ENCODE measurements at regions not wholly inside any gene's neighbourhood (a gene's known extent, or its start where the extent isn't known, plus 50 kb on each side); places are given as distances from the start of the nearest gene placed in this dataset.

DNA sequence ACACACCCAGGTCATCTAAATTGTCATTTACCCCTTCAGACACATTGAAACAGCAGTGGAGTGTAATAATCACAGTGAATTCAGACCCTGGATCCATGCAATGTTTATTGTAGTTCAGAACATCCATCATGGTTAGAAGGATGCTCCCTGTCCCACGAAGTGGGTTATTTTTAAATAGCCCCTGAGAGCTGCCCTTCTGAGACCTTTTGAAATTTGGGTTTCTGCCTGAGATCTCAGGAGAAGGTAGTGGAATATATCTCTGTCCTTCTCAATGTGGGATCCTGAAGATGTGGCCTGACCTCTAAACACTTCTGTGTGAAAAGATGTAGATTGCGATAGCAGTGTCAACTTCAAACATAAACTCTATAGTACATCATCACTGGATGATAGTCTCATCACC lies 1080.6 kb downstream of the TMEM121 start:
- TF ChIP-seq NFIC (IDR thresholded peaks at IDR 0.05) (no peak), RAD21 (IDR thresholded peaks at IDR 0.05; ENCODE audit: low read depth) (no peak), ZBTB7A (IDR thresholded peaks at IDR 0.05; ENCODE audit: low read depth) (no peak), EP300 (IDR thresholded peaks at IDR 0.05; ENCODE audit: borderline replicate concordance) (no peak), FOXM1 (IDR thresholded peaks at IDR 0.05; ENCODE audit: borderline replicate concordance, low read depth) (no peak), YY1 (IDR thresholded peaks at IDR 0.05; ENCODE audit: low read depth) (no peak), TEAD4 (IDR thresholded peaks at IDR 0.05) (no peak), CREB1 (IDR thresholded peaks at IDR 0.05; ENCODE audit: low read depth) (no peak), MAX (IDR thresholded peaks at IDR 0.05) (no peak)
- TF ChIP-seq, protein P1, sequence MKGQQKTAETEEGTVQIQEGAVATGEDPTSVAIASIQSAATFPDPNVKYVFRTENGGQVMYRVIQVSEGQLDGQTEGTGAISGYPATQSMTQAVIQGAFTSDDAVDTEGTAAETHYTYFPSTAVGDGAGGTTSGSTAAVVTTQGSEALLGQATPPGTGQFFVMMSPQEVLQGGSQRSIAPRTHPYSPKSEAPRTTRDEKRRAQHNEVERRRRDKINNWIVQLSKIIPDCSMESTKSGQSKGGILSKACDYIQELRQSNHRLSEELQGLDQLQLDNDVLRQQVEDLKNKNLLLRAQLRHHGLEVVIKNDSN (IDR thresholded peaks at IDR 0.05) = no peak

- TF ChIP-seq FOXM1 (IDR thresholded peaks at IDR 0.05; ENCODE audit: borderline replicate concordance, low read depth) (no peak), ZBTB7A (IDR thresholded peaks at IDR 0.05; ENCODE audit: low read depth) (no peak), EGR1 (IDR thresholded peaks at IDR 0.05) (no peak), YY1 (IDR thresholded peaks at IDR 0.05; ENCODE audit: low read depth) (no peak), TEAD4 (IDR thresholded peaks at IDR 0.05) (no peak), CREB1 (IDR thresholded peaks at IDR 0.05; ENCODE audit: low read depth) (no peak), MAX (IDR thresholded peaks at IDR 0.05) (no peak), EP300 (IDR thresholded peaks at IDR 0.05; ENCODE audit: borderline replicate concordance) (no peak), NFIC (IDR thresholded peaks at IDR 0.05) (no peak), REST (IDR thresholded peaks at IDR 0.05; ENCODE audit: low read depth) (no peak), TAF1 (IDR thresholded peaks at IDR 0.05; ENCODE audit: low read depth) (no peak)
- TF ChIP-seq, protein P1 (IDR thresholded peaks at IDR 0.05) = no peak
Measured at GRCh38 chr14:106610691-106611090, 1084.3 kb downstream of the TMEM121 start.

DNA sequence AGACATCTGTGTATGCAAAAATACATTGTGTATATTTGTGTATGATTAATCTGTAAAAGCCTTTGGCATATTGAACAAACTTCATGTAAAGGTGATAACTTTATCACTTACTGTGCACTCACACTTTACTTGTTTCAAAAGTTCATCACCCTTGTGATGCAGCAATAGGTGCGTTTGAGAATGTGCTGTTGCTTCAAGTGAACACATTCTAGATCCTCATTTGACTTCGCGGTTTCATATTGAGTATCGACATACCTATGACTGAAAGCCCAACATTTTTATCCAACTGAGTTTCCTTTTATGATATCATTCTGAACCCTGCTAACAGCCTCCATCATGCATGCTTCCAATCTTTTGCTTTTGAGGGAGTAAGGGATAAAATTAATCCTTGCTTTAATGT lies 1086.9 kb downstream of the TMEM121 start:
- TF ChIP-seq TAF1 (IDR thresholded peaks at IDR 0.05; ENCODE audit: low read depth) (no peak), TEAD4 (IDR thresholded peaks at IDR 0.05) (no peak), CREB1 (IDR thresholded peaks at IDR 0.05; ENCODE audit: low read depth) (no peak), RAD21 (IDR thresholded peaks at IDR 0.05; ENCODE audit: low read depth) (no peak), EGR1 (IDR thresholded peaks at IDR 0.05) (no peak), YY1 (IDR thresholded peaks at IDR 0.05; ENCODE audit: low read depth) (no peak), EP300 (IDR thresholded peaks at IDR 0.05; ENCODE audit: borderline replicate concordance) (no peak), TCF12 (IDR thresholded peaks at IDR 0.05; ENCODE audit: low read depth) (no peak), CEBPB (IDR thresholded peaks at IDR 0.05) (no peak), ZBTB7A (IDR thresholded peaks at IDR 0.05; ENCODE audit: low read depth) (no peak), MAX (IDR thresholded peaks at IDR 0.05) (no peak)
- TF ChIP-seq, protein P1 (IDR thresholded peaks at IDR 0.05) = no peak

DNA sequence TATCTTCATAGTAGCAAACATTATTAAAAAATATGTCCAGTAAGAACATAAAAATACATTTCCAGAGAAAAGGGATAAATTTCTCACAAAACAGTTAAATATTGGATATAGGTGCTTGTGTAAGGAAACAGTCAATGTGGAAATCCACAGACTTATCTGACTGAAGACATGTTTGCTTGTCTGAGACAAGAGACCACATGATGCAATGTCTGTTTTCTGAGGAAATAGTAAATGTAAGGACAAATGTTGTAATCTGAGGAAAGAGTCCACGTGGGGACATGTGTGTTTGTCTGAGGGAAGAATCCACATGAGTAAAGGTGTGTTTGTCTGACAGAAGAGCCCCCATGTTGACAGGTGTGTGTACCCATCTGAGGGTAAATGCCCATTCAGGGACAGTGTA lies 1093.2 kb downstream of the TMEM121 start:
- no peak for TF ChIP-seq MAX (IDR thresholded peaks at IDR 0.05)

DNA sequence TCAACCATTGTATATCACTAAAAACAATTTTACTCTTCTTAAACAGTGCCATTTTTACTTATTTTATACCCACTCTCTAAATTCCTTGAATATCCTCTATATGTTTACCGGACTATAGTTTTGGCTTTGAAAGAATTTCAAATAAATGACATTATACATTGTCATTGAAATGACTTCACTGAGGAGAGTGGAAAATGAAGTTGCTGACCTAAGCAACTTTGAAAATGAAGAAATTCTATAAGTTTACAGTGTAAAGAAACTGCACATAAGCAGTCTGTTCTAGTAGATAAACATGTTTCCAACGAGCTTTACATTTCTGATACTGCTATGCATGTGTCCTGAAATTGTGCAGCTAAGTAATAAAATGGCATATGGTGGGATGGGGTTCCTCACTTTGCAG lies 1094.0 kb downstream of the TMEM121 start:
- TF ChIP-seq EP300 (IDR thresholded peaks at IDR 0.05; ENCODE audit: borderline replicate concordance) (no peak), CEBPB (IDR thresholded peaks at IDR 0.05) (no peak), TCF12 (IDR thresholded peaks at IDR 0.05; ENCODE audit: low read depth) (no peak), MAX (IDR thresholded peaks at IDR 0.05) (no peak), FOXM1 (IDR thresholded peaks at IDR 0.05; ENCODE audit: borderline replicate concordance, low read depth) (no peak)
- TF ChIP-seq, protein P1 (IDR thresholded peaks at IDR 0.05) = no peak

DNA sequence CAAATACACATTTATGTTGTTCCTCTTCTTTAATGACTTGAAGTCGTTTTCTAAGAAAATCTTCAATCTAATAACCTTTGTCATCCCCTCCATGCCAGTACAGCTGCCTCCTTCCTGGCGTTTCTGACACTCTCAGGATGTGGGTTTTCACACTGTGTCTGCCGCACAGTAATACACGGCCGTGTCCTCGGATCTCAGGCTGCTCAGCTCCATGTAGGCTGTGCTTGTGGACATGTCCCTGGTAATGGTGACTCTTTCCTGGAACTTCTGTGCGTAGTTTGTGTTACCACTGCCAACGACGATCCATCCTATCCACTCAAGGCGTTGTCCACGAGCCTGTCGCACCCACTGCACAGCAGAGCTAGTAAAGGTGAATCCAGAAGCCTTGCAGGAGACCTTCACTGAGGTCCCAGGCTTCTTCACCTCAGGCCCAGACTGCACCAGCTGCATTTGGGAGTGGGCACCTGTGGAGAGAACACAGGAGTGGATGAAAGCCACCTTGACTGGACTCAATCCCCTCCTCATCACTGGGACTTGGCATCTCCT lies 1095.9 kb downstream of the TMEM121 start:
- TF ChIP-seq CREB1 (IDR thresholded peaks at IDR 0.05; ENCODE audit: low read depth) (no peak), FOXM1 (IDR thresholded peaks at IDR 0.05; ENCODE audit: borderline replicate concordance, low read depth) (no peak), YY1 (IDR thresholded peaks at IDR 0.05; ENCODE audit: low read depth) (no peak), TCF12 (IDR thresholded peaks at IDR 0.05; ENCODE audit: low read depth) (no peak), EGR1 (IDR thresholded peaks at IDR 0.05) (no peak), TAF1 (IDR thresholded peaks at IDR 0.05; ENCODE audit: low read depth) (no peak), NFIC (IDR thresholded peaks at IDR 0.05) (no peak), CEBPB (IDR thresholded peaks at IDR 0.05) (no peak), ZBTB7A (IDR thresholded peaks at IDR 0.05; ENCODE audit: low read depth) (no peak), MAX (IDR thresholded peaks at IDR 0.05) (no peak), RAD21 (IDR thresholded peaks at IDR 0.05; ENCODE audit: low read depth) (no peak), REST (IDR thresholded peaks at IDR 0.05; ENCODE audit: low read depth) (no peak), TEAD4 (IDR thresholded peaks at IDR 0.05) (no peak), EP300 (IDR thresholded peaks at IDR 0.05; ENCODE audit: borderline replicate concordance) (no peak)
- TF ChIP-seq, protein P1 (IDR thresholded peaks at IDR 0.05) = no peak
